ENCODE measurements at regions not wholly inside any gene's neighbourhood (a gene's known extent, or its start where the extent isn't known, plus 50 kb on each side); places are given as distances from the start of the nearest gene placed in this dataset.

GRCh38 chr11:80502511-80502910 is 1061.7 kb upstream of the TENM4 start:
- Histone ChIP-seq H2AFZ (ENCODE audit: low read length) (no peak overlapping the region), H3K4me1 (ENCODE audit: insufficient read depth, low read length) (no peaks in the 10 kb centered on the region), H3K27ac (ENCODE audit: extremely low read length, insufficient read depth, low read length) (no peak overlapping the region), H3K27me3 (ENCODE audit: control insufficient read depth in 1 of 2, insufficient read depth in 2 of 2, low read length in 2 of 2) (no peaks in the 10 kb centered on the region), H3K4me3 (replicated peaks in 1 of 3; ENCODE audit: insufficient read depth in 1 of 3, low read depth in 2 of 3, low read length in 3 of 3) (no peak overlapping the region), H4K20me1 (ENCODE audit: insufficient read depth, low read length) (no peaks in the 10 kb centered on the region), H3K4me2 (ENCODE audit: low read depth, low read length) (no peak overlapping the region), H3K9me3 (ENCODE audit: low read length) (no peaks in the 10 kb centered on the region), H3K79me2 (ENCODE audit: insufficient read depth, low read length) (no peaks in the 10 kb centered on the region), H3K36me3 (replicated peaks in 1 of 2; ENCODE audit: control insufficient read depth in 1 of 2, insufficient read depth in 2 of 2, low read length in 2 of 2) (no peaks in the 10 kb centered on the region), H3K9ac (ENCODE audit: insufficient read depth, low read depth, low read length) (no peak overlapping the region)
- FAIRE-seq (no peak), DNase-seq (ENCODE audit: low spot score) (no peak), ATAC-seq (no peak)
- no TSS peak for BruUV-seq (replicated peaks)
- CTCF ChIA-PET (ENCODE audit: low intra/inter-chr PET ratio, low total read pairs), result no interaction called here
- 0% methylated on average over 3 of the region's 3 CpGs for WGBS (ENCODE audit: low lambda C conversion rate)
- intact Hi-C loops (cut with micrococcal nuclease; ENCODE audit: unreplicated experiment), result no loop called here
- POLR2A ChIA-PET, result no interaction called here
- TF ChIP-seq PPARG (CRISPR knock-in tag; conservative IDR thresholded peaks at IDR 0.05) (no peak), EZH2 (conservative IDR thresholded peaks at IDR 0.05; ENCODE audit: low read depth, low read length) (no peak), ZC3H4 (CRISPR knock-in tag; IDR thresholded peaks at IDR 0.05; ENCODE audit: borderline replicate concordance) (no peak), NR1H2 (CRISPR knock-in tag; IDR thresholded peaks at IDR 0.05; ENCODE audit: borderline replicate concordance, low read depth) (no peak), ZFP90 (CRISPR knock-in tag; IDR thresholded peaks at IDR 0.05; ENCODE audit: borderline replicate concordance) (no peak), ZNF451 (CRISPR knock-in tag; IDR thresholded peaks at IDR 0.05) (no peak), PAX8 (CRISPR knock-in tag; IDR thresholded peaks at IDR 0.05; ENCODE audit: borderline replicate concordance) (no peak)
- TF ChIP-seq, protein P1, sequence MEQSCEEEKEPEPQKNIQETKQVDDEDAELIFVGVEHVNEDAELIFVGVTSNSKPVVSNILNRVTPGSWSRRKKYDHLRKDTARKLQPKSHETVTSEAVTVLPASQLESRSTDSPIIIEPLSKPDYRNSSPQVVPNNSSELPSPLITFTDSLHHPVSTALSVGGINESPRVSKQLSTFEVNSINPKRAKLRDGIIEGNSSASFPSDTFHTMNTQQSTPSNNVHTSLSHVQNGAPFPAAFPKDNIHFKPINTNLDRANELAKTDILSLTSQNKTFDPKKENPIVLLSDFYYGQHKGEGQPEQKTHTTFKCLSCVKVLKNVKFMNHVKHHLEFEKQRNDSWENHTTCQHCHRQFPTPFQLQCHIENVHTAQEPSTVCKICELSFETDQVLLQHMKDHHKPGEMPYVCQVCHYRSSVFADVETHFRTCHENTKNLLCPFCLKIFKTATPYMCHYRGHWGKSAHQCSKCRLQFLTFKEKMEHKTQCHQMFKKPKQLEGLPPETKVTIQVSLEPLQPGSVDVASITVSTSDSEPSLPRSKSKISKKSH (CRISPR knock-in tag; IDR thresholded peaks at IDR 0.05; ENCODE audit: borderline replicate concordance), result no peak
- in situ Hi-C loops (cut with HindIII; ENCODE audit: extremely low pct_ligation_motif_present, low pct_unique_long_range_greater_than_20kb), result no loop called here

GRCh38 chr11:80495116-80495515 is 1054.3 kb upstream of the TENM4 start:
- Histone ChIP-seq H3K9me3 (ENCODE audit: low read length) (peaks cover 28% of the 10 kb centered on the region), H3K9ac (ENCODE audit: insufficient read depth, low read depth, low read length) (no peak overlapping the region), H3K27me3 (ENCODE audit: control insufficient read depth in 1 of 2, insufficient read depth in 2 of 2, low read length in 2 of 2) (no peaks in the 10 kb centered on the region), H2AFZ (ENCODE audit: low read length) (no peak overlapping the region), H4K20me1 (ENCODE audit: insufficient read depth, low read length) (no peaks in the 10 kb centered on the region), H3K79me2 (ENCODE audit: insufficient read depth, low read length) (no peaks in the 10 kb centered on the region), H3K4me1 (ENCODE audit: insufficient read depth, low read length) (no peaks in the 10 kb centered on the region), H3K36me3 (replicated peaks in 1 of 2; ENCODE audit: control insufficient read depth in 1 of 2, insufficient read depth in 2 of 2, low read length in 2 of 2) (no peaks in the 10 kb centered on the region), H3K4me3 (replicated peaks in 1 of 3; ENCODE audit: insufficient read depth in 1 of 3, low read depth in 2 of 3, low read length in 3 of 3) (no peak overlapping the region), H3K4me2 (ENCODE audit: low read depth, low read length) (no peak overlapping the region), H3K27ac (ENCODE audit: extremely low read length, insufficient read depth, low read length) (no peak overlapping the region)
- no peak for FAIRE-seq
- intact Hi-C loops (cut with micrococcal nuclease; ENCODE audit: unreplicated experiment), result no loop called here
- DNase-seq (ENCODE audit: low spot score), result no peak
- no TSS peak for BruUV-seq (replicated peaks)
- ChIA-PET POLR2A (no interaction called here), CTCF (ENCODE audit: low intra/inter-chr PET ratio, low total read pairs) (no interaction called here)
- no peak for ATAC-seq
- in situ Hi-C loops (cut with HindIII; ENCODE audit: extremely low pct_ligation_motif_present, low pct_unique_long_range_greater_than_20kb), result no loop called here
- no peak for TF ChIP-seq HOXA9 (CRISPR knock-in tag; IDR thresholded peaks at IDR 0.05; ENCODE audit: borderline replicate concordance)
- no peak for TF ChIP-seq MYPOP (CRISPR knock-in tag; IDR thresholded peaks at IDR 0.05)
